GM23338 (cell line): ENCODE measurements at regions not wholly inside any gene's neighbourhood (a gene's known extent, or its start where the extent isn't known, plus 50 kb on each side); places are given as distances from the start of the nearest gene placed in this dataset.

ENCODE experiments used
- ATAC-seq: fragments of 200-7000 bp; cut with Tn5 transposase; 3 replicates; pipeline ENCODE4 v1.9.1; 2020
- DNase-seq: peaks from one replicate; pipeline ENCODE4 v3.0.0-alpha.2; 2015; ENCODE audit warnings: low spot score
- H2AFZ ChIP-seq: fragments of 200-600 bp; sonication (generic); 2 replicates; pipeline ENCODE4 v1.8.0; 2016; ENCODE audit warnings: antibody characterized with exemption, mild to moderate bottlenecking, moderate library complexity
- H3F3A ChIP-seq: fragments of 200-600 bp; sonication (generic); replicated peaks from 2 replicates; pipeline ENCODE4 v1.8.0; 2017; ENCODE audit warnings: antibody characterized with exemption, mixed run types, low read depth
- H3K27ac ChIP-seq: fragments of 200-600 bp; sonication (generic); 2 replicates; pipeline ENCODE4 v1.6.1; 2016; ENCODE audit warnings: low read depth
- H3K27me3 ChIP-seq: fragments of 200-600 bp; sonication (generic); 2 replicates; pipeline ENCODE4 v1.8.0; 2016; ENCODE audit warnings: mild to moderate bottlenecking, mixed run types, moderate library complexity; ENCODE audit not compliant: insufficient read depth
- H3K36me3 ChIP-seq: fragments of 200-600 bp; sonication (generic); 2 replicates; pipeline ENCODE4 v1.8.0; 2016; ENCODE audit warnings: mild to moderate bottlenecking; ENCODE audit not compliant: insufficient read depth
- H3K4me1 ChIP-seq: fragments of 200-600 bp; sonication (generic); 2 replicates; pipeline ENCODE4 v1.8.0; 2016; ENCODE audit warnings: mild to moderate bottlenecking, moderate library complexity; ENCODE audit not compliant: insufficient read depth
- H3K4me2 ChIP-seq: fragments of 200-600 bp; sonication (generic); 2 replicates; pipeline ENCODE4 v1.7.1; 2017; ENCODE audit warnings: mixed run types
- H3K4me3 ChIP-seq: fragments of 200-600 bp; sonication (generic); 2 replicates; pipeline ENCODE4 v1.6.1; 2016; ENCODE audit warnings: mixed run types
- H3K79me2 ChIP-seq: fragments of 200-600 bp; sonication (generic); replicated peaks from 2 replicates; pipeline ENCODE4 v1.8.0; 2017; ENCODE audit warnings: mild to moderate bottlenecking; ENCODE audit not compliant: insufficient read depth
- H3K9me2 ChIP-seq: fragments of 200-600 bp; sonication (generic); 2 replicates; pipeline ENCODE4 v1.8.0; 2017; ENCODE audit not compliant: insufficient read depth
- H4K20me1 ChIP-seq: fragments of 200-600 bp; sonication (generic); replicated peaks from 2 replicates; pipeline ENCODE4 v1.8.0; 2017; ENCODE audit warnings: mild to moderate bottlenecking; ENCODE audit not compliant: insufficient read depth
- H3K27ac Mint-ChIP-seq: 2 replicates; pipeline ENCODE4 v1.8.0; 2020; ENCODE audit warnings: inconsistent platforms, mild to moderate bottlenecking, moderate library complexity, mixed read lengths
- H3K27me3 Mint-ChIP-seq: 3 replicates; pipeline ENCODE4 v1.8.0; 2022; ENCODE audit warnings: low read depth, mild to moderate bottlenecking, moderate library complexity, mixed read lengths, inconsistent platforms; ENCODE audit not compliant: insufficient read depth, poor library complexity
- H3K36me3 Mint-ChIP-seq: 3 replicates; pipeline ENCODE4 v1.8.0; 2021; ENCODE audit warnings: low read depth, mild to moderate bottlenecking, inconsistent platforms, moderate library complexity, mixed read lengths
- H3K4me1 Mint-ChIP-seq: 3 replicates; pipeline ENCODE4 v1.8.0; 2020; ENCODE audit warnings: mild to moderate bottlenecking, inconsistent platforms, mixed read lengths
- H3K4me3 Mint-ChIP-seq: 3 replicates; pipeline ENCODE4 v1.8.0; 2021; ENCODE audit warnings: moderate library complexity, mild to moderate bottlenecking, inconsistent platforms, mixed read lengths
- H3K9me3 Mint-ChIP-seq: 3 replicates; pipeline ENCODE4 v1.8.0; 2020; ENCODE audit warnings: moderate library complexity, mild to moderate bottlenecking, inconsistent platforms, mixed read lengths
- CREB1 ChIP-seq: fragments of 250-450 bp; sonication (Bioruptor Pico); IDR thresholded peaks from 2 replicates; pipeline ENCODE4 v1.5.0; 2020; ENCODE audit warnings: low read depth, mild to moderate bottlenecking, moderate library complexity
- EZH2 ChIP-seq: fragments of 200-600 bp; sonication (generic); IDR thresholded peaks from one replicate; pipeline ENCODE4 v1.8.0; 2017; ENCODE audit warnings: antibody characterized with exemption, mild to moderate bottlenecking, low read depth; ENCODE audit not compliant: unreplicated experiment
- EZH2phosphoT487 ChIP-seq: fragments of 200-600 bp; sonication (generic); IDR thresholded peaks from one replicate; pipeline ENCODE4 v1.8.1; 2018; ENCODE audit warnings: antibody characterized with exemption; ENCODE audit not compliant: unreplicated experiment
- JUNB ChIP-seq: IDR thresholded peaks from one replicate; pipeline ENCODE4 v1.6.1; 2016; ENCODE audit warnings: antibody characterized with exemption; ENCODE audit not compliant: unreplicated experiment
- NANOG ChIP-seq: IDR thresholded peaks from 2 replicates; pipeline ENCODE4 v1.6.1; 2016; ENCODE audit warnings: antibody characterized with exemption, borderline replicate concordance
- POLR2AphosphoS5 ChIP-seq: IDR thresholded peaks from 2 replicates; pipeline ENCODE4 v1.6.1; 2016; ENCODE audit warnings: antibody characterized with exemption, low read depth
- STAT1 ChIP-seq: IDR thresholded peaks from one replicate; pipeline ENCODE4 v1.6.1; 2016; ENCODE audit warnings: antibody characterized with exemption; ENCODE audit not compliant: unreplicated experiment
- ZNF114 ChIP-seq: fragments of 250-450 bp; sonication (Bioruptor Pico); IDR thresholded peaks from 2 replicates; pipeline ENCODE4 v1.5.0; 2020; ENCODE audit warnings: mild to moderate bottlenecking, moderate library complexity
- ZNF331 ChIP-seq: fragments of 250-450 bp; sonication (Bioruptor Pico); IDR thresholded peaks from 2 replicates; pipeline ENCODE4 v1.5.0; 2020; ENCODE audit warnings: low read depth, mild to moderate bottlenecking, moderate library complexity
- TF ChIP-seq, protein P1 (sequence below): IDR thresholded peaks from 2 replicates; pipeline ENCODE4 v1.6.1; 2016; ENCODE audit warnings: antibody characterized with exemption
- TF ChIP-seq, protein P2 (sequence below), 2 experiments: fragments of 200-600 bp in 1 of 2; sonication (generic) in 1 of 2; conservative IDR thresholded peaks; 2 replicates each; pipeline versions ENCODE4 v1.5.1 to v1.6.1; 2016 to 2017; ENCODE audit warnings: antibody characterized with exemption in 2 of 2, low read depth in 2 of 2, mild to moderate bottlenecking in 2 of 2, moderate library complexity in 1 of 2
- TF ChIP-seq, protein P3 (sequence below): IDR thresholded peaks from one replicate; pipeline ENCODE4 v1.6.1; 2018; ENCODE audit warnings: antibody characterized with exemption; ENCODE audit not compliant: unreplicated experiment
- TF ChIP-seq, protein P4 (sequence below): fragments of 250-450 bp; sonication (Bioruptor Pico); IDR thresholded peaks from 2 replicates; pipeline ENCODE4 v1.5.0; 2020; ENCODE audit warnings: mild to moderate bottlenecking, moderate library complexity

DNA sequence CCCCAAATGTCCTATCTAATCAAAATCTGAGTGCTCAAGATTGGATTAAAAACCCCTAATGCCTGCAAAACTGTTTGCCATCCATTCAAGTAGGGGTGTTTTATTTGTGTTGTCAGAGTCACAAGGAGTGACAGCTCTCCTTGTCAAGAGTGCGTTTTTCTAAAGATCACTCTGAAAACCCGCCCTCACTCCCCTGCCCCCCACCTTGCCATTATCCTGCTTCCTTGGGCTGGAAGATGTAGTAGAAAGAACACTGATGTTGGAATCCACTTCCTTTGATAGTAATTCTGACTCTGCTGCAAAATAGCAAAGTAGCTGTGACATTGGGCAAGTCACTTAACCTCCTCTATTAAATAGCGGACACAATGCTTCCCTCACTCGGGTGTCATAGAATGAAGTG lies 155.6 kb downstream of the TSN start:
- Mint-ChIP-seq H3K36me3 (no peaks in the 10 kb centered on the region), H3K4me3 (no peak overlapping the region), H3K9me3 (no peaks in the 10 kb centered on the region), H3K4me1 (no peaks in the 10 kb centered on the region), H3K27me3 (peaks cover 4% of the 10 kb centered on the region), H3K27ac (no peak overlapping the region)
- H4K20me1 ChIP-seq, result no peaks in the 10 kb centered on the region
- H3K4me3 ChIP-seq, result no peak overlapping the region
- no peak overlapping the region for H2AFZ ChIP-seq
- ATAC-seq (no peak), DNase-seq (no peak)
- H3K27me3 ChIP-seq, result no peaks in the 10 kb centered on the region
- H3K9me2 ChIP-seq, result 0 out of 2 replicates have a peak, but pooled peaks cover 4% of the 10 kb centered on the region
- no peaks in the 10 kb centered on the region; the same call in 1 of the 2 replicates for H3K4me1 ChIP-seq
- no peaks in the 10 kb centered on the region for H3K36me3 ChIP-seq
- H3F3A ChIP-seq, result no peaks in the 10 kb centered on the region
- TF ChIP-seq EZH2phosphoT487 (no peak), STAT1 (no peak), POLR2AphosphoS5 (no peak), JUNB (no peak), NANOG (no peak), ZNF331 (CRISPR knock-in tag) (no peak), CREB1 (CRISPR knock-in tag) (no peak), ZNF114 (CRISPR knock-in tag) (no peak), EZH2 (no peak)
- TF ChIP-seq, protein P1, sequence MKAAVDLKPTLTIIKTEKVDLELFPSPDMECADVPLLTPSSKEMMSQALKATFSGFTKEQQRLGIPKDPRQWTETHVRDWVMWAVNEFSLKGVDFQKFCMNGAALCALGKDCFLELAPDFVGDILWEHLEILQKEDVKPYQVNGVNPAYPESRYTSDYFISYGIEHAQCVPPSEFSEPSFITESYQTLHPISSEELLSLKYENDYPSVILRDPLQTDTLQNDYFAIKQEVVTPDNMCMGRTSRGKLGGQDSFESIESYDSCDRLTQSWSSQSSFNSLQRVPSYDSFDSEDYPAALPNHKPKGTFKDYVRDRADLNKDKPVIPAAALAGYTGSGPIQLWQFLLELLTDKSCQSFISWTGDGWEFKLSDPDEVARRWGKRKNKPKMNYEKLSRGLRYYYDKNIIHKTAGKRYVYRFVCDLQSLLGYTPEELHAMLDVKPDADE, result no peak
- TF ChIP-seq, protein P2, sequence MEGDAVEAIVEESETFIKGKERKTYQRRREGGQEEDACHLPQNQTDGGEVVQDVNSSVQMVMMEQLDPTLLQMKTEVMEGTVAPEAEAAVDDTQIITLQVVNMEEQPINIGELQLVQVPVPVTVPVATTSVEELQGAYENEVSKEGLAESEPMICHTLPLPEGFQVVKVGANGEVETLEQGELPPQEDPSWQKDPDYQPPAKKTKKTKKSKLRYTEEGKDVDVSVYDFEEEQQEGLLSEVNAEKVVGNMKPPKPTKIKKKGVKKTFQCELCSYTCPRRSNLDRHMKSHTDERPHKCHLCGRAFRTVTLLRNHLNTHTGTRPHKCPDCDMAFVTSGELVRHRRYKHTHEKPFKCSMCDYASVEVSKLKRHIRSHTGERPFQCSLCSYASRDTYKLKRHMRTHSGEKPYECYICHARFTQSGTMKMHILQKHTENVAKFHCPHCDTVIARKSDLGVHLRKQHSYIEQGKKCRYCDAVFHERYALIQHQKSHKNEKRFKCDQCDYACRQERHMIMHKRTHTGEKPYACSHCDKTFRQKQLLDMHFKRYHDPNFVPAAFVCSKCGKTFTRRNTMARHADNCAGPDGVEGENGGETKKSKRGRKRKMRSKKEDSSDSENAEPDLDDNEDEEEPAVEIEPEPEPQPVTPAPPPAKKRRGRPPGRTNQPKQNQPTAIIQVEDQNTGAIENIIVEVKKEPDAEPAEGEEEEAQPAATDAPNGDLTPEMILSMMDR (conservative IDR thresholded peaks at IDR 0.05; ENCODE audit: low read depth in 2 of 2), result no peak
- TF ChIP-seq, protein P3, sequence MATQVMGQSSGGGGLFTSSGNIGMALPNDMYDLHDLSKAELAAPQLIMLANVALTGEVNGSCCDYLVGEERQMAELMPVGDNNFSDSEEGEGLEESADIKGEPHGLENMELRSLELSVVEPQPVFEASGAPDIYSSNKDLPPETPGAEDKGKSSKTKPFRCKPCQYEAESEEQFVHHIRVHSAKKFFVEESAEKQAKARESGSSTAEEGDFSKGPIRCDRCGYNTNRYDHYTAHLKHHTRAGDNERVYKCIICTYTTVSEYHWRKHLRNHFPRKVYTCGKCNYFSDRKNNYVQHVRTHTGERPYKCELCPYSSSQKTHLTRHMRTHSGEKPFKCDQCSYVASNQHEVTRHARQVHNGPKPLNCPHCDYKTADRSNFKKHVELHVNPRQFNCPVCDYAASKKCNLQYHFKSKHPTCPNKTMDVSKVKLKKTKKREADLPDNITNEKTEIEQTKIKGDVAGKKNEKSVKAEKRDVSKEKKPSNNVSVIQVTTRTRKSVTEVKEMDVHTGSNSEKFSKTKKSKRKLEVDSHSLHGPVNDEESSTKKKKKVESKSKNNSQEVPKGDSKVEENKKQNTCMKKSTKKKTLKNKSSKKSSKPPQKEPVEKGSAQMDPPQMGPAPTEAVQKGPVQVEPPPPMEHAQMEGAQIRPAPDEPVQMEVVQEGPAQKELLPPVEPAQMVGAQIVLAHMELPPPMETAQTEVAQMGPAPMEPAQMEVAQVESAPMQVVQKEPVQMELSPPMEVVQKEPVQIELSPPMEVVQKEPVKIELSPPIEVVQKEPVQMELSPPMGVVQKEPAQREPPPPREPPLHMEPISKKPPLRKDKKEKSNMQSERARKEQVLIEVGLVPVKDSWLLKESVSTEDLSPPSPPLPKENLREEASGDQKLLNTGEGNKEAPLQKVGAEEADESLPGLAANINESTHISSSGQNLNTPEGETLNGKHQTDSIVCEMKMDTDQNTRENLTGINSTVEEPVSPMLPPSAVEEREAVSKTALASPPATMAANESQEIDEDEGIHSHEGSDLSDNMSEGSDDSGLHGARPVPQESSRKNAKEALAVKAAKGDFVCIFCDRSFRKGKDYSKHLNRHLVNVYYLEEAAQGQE, result no peak
- TF ChIP-seq, protein P4, sequence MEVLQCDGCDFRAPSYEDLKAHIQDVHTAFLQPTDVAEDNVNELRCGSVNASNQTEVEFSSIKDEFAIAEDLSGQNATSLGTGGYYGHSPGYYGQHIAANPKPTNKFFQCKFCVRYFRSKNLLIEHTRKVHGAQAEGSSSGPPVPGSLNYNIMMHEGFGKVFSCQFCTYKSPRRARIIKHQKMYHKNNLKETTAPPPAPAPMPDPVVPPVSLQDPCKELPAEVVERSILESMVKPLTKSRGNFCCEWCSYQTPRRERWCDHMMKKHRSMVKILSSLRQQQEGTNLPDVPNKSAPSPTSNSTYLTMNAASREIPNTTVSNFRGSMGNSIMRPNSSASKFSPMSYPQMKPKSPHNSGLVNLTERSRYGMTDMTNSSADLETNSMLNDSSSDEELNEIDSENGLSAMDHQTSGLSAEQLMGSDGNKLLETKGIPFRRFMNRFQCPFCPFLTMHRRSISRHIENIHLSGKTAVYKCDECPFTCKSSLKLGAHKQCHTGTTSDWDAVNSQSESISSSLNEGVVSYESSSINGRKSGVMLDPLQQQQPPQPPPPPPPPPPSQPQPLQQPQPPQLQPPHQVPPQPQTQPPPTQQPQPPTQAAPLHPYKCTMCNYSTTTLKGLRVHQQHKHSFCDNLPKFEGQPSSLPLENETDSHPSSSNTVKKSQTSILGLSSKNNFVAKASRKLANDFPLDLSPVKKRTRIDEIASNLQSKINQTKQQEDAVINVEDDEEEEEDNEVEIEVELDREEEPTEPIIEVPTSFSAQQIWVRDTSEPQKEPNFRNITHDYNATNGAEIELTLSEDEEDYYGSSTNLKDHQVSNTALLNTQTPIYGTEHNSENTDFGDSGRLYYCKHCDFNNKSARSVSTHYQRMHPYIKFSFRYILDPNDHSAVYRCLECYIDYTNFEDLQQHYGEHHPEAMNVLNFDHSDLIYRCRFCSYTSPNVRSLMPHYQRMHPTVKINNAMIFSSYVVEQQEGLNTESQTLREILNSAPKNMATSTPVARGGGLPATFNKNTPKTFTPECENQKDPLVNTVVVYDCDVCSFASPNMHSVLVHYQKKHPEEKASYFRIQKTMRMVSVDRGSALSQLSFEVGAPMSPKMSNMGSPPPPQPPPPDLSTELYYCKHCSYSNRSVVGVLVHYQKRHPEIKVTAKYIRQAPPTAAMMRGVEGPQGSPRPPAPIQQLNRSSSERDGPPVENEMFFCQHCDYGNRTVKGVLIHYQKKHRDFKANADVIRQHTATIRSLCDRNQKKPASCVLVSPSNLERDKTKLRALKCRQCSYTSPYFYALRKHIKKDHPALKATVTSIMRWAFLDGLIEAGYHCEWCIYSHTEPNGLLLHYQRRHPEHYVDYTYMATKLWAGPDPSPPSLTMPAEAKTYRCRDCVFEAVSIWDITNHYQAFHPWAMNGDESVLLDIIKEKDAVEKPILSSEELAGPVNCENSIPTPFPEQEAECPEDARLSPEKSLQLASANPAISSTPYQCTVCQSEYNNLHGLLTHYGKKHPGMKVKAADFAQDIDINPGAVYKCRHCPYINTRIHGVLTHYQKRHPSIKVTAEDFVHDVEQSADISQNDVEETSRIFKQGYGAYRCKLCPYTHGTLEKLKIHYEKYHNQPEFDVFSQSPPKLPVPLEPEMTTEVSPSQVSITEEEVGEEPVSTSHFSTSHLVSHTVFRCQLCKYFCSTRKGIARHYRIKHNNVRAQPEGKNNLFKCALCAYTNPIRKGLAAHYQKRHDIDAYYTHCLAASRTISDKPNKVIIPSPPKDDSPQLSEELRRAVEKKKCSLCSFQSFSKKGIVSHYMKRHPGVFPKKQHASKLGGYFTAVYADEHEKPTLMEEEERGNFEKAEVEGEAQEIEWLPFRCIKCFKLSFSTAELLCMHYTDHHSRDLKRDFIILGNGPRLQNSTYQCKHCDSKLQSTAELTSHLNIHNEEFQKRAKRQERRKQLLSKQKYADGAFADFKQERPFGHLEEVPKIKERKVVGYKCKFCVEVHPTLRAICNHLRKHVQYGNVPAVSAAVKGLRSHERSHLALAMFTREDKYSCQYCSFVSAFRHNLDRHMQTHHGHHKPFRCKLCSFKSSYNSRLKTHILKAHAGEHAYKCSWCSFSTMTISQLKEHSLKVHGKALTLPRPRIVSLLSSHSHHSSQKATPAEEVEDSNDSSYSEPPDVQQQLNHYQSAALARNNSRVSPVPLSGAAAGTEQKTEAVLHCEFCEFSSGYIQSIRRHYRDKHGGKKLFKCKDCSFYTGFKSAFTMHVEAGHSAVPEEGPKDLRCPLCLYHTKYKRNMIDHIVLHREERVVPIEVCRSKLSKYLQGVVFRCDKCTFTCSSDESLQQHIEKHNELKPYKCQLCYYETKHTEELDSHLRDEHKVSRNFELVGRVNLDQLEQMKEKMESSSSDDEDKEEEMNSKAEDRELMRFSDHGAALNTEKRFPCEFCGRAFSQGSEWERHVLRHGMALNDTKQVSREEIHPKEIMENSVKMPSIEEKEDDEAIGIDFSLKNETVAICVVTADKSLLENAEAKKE (CRISPR knock-in tag), result no peak
- H3K27ac ChIP-seq, result no peak overlapping the region
- H3K79me2 ChIP-seq, result no peaks in the 10 kb centered on the region
- no peak overlapping the region for H3K4me2 ChIP-seq
